Fibroblast of peridontal ligament (primary cell): ENCODE measurements at regions not wholly inside any gene's neighbourhood (a gene's known extent, or its start where the extent isn't known, plus 50 kb on each side); places are given as distances from the start of the nearest gene placed in this dataset.

Source experiments
- DNase-seq: peaks from one replicate; pipeline ENCODE4 v3.0.0-alpha.2; 2010; ENCODE audit errors: extremely low read depth

DNA sequence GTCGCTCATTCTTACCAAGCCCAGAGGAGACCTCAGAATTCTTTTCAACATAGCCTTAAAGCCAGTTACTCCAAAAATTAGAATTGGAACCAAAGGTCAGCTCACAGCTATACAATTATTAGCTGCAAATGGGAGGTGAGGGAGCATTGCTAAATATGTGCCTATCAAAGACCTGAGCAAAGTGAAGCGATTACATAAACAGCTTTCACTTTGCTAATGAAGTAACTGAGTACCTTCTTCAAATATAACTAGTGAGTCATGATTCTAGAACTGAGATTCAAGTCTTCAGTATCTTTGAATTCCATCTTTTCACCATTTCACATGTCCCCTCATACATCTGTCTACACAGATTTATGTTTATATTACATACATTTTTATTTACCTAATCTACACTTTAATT is 122.6 kb downstream of the P2RY1 start:
- DNase-seq, result no peak

DNA sequence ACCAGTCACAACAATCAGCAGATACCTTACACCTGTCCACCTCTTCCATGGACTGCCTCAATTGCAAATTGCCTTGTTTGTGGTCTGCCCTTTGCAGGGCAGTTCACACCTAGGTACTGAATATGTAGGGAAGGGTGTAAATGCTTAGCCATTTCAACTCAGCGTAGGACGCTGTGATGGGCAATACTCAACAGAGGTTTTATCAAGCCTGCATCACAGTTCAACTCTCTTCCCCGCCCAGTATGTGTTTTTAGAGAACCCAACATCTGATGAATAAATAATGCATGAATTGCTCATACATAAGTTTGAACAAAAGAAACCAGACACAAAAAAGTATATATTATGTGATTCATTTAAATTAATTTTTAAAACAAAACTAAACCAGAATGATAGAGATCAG is 124.4 kb downstream of the P2RY1 start:
- DNase-seq, result no peak

DNA sequence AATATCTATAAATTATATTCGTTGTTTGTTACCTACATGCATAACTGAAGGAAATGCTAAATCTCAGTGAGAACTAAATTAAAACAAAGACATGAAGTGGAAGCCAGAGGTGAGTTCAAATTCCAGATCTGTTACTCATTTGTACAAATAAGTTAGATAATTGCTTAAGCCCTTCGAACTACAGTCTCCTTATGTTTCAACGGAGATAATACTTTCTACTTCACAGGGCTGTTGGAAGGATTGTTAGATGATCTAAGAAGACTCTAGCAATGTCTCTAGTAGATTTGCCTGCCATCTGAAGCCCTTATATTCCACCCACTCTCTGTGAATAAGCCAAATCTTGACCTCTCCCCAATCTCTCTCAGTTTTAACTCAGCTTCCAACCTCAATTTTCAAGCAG is 125.8 kb downstream of the P2RY1 start:
- no peak for DNase-seq

DNA sequence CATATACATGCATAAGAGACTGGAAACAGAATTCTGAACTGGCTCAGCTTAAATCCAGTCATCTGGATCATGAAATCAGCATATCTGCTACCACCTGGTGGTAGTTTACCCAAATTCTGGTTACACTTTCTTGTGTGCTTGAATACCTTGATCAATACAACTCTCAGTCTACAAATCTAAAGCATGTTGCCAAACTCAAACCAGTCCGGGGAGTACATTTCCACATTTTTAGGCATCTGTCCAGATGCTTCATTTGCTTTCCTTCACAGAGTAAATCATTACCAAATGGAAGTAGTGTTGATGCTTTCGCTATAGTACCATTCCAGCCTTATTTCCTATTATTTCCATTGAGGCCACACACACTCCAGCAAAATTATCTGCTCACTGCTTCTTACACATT is 126.4 kb downstream of the P2RY1 start:
- peak; percentile 53 for DNase-seq

DNA sequence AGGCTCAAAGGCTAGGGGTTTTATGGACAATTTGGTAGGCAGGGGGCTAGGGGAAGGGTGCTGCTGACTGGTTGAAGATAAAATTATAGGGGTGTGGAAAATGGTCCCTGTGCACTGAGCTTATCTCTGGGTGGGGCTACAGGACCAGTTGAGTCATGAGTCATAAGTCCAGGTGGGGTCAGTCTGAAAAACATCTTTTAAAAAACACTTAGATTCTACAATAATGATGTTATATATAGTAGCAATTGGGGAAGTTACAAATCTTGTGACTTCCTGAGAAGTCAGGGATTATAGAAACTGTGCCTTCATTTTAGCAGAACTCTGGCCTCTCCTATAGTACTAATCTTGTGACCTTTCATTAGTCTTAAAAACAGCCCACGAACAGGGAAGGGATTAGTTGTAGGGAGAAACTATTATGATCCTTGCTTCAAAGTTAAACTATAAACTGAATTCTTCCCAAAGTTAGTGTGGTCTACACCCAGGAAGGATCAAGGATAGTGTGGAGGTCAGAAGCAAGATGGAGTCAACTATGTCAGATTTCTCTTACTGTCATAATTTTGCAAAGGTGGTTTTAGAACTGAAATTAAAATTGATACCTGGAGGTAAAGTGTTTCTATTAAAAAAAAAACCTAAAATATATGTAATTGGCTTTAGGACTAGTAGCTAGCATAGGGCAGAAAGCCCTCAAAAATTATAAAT is 130.1 kb downstream of the P2RY1 start:
- no peak for DNase-seq

DNA sequence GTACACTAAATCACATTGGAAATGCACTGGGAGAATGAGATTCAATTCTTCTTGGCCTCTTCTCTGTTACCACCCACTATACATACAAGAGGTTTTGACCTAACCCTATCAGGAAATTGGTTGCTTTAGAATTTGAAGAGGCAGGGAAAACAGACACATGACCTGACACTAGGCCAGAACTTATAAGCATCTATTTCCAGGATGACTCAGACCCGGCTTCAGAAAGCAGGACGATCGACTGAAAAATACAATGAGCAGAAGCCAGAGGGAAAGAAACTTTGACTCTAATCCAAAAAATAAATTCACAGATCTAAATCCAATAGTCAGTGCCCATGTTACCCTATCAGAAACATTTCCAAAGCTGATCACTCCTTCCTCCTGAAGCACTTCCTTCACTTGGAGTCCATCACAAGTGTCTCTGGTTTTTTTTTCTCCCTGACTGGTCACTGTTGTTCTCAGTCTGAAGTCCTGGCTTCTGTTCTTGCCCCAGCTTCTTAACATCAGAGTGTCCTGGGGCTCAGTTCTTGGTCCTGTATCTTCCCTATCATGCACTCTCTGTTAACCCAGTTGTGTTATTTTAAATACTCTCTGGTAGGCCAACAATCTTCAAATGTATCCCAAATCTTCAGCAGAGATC is 133.6 kb downstream of the P2RY1 start:
- peak; percentile 15 for DNase-seq

DNA sequence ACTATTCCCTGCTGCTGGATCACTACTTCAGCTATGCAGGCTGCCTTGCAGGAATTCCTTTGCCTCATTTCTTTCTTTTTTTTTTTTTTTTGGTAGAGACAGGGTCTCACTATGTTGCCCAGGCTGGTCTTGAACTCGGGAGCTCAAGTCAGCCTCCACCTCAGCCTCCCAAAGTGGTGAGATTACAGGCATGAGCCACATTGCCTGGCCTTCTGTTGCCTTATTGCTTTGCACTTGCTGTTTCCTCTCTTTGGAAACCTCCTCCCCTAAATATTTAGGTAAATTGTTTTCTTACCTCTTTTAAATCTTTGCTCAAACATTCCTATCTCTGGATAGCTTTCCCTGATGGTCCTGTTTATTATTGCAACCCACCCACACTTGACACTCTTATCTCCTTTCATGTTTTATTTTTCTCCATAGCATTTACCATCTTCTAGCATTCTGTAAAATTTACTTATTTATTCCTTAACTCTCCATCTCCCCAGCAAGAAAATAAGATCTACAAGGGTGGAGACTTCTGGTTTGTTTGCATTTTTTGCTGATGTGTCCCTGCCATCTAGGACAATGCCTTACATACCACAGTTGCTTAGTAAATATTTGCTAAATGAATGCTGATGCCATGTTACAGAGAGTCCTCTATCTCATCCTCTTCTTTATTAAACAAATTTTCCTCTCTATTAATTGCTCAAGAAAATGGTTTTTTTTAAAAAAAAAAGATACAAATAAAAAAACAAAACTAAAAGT is 134.8 kb downstream of the P2RY1 start:
- DNase-seq, result peak; percentile 7

DNA sequence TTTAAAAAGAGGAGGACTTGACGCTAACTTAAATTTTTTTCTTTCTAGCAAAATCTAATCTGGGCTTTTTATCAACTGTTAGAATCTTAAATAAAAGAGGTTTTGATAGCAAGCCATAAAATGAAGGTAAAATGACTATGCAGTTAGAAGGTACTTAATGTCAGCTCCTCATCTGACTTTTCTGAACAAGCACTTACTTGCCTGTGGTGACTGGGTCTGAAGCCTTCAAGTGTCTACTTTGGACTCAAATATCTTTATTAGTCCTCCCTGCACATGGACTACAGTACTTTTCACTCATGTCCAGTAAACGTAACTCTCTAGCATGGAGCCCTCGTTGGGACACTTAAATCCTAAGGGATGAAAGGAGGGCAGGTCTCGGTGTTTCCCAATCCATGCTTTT is 135.9 kb downstream of the P2RY1 start:
- DNase-seq, result no peak

DNA sequence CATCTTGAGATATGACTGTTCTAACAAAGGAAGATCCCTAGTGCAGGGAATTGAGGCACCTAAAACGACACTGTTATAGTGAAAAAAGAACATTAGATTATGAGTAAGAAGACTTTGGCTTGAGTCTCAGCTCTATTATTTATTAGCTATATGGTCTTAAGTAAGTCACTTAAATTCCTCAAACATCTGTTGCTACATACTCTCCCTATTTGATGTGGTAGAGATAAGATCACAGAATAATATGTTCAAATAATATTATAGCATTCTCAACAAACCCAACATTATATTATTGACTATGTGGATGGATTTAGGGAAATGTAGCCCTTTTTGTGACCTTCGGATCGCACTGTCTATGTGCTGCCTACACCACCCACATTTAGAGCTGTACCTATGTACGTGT is 136.9 kb downstream of the P2RY1 start:
- no peak for DNase-seq

DNA sequence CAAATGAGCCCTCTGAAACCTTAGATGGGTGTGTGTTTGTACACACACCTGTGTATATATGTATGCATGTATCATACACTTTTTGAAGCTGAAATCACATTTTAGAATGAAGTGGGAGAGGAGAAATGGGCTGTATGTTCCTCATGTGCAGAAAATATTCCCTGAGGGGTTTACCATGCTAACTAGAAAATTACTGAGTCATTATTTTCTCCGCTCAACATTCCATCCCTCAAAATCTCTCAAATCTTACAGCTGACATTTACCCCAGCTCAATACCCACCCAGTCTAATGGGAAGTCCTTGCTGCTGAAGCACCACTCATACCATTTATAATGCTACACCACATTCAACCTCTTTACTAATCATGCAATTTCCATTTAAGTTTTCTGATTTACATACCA is 138.6 kb downstream of the P2RY1 start:
- no peak for DNase-seq

DNA sequence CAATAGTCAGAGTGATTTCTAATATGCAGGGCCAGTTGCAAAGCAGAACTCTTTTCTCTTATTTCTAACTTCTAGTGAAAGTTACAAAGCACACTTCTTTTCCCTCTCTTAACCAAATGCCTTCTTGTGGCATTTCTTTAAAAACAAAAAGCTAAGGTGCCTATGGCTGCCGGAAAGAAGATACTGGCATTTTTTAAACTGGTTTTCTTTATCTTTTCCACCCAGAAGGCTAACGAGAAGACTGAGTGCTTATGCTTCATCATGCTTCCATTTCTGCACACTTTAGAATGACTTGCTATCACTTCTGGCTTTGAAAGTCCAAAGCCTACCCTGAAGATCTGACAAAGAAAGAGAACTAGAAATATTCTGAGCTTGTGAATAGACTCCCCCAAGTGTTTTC is 141.3 kb downstream of the P2RY1 start:
- no peak for DNase-seq

DNA sequence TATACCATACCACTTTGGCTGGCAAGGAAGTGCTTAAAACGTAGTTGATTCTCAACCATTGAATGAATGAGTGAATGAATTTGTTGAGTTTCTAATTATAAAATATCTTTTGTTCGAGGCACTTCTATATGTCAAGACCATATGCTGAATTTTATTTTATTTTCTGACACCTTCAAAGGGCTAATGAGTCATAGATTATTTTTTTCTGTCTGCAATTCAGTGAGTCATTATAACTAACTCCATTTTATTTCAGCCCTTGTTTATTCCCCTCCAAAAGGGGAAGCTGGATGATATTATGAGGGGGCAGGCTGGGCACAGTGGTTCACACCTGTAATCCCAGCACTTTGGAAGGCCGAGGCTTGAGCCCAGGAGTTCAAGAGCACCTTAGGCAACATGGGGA is 142.4 kb downstream of the P2RY1 start:
- no peak for DNase-seq

DNA sequence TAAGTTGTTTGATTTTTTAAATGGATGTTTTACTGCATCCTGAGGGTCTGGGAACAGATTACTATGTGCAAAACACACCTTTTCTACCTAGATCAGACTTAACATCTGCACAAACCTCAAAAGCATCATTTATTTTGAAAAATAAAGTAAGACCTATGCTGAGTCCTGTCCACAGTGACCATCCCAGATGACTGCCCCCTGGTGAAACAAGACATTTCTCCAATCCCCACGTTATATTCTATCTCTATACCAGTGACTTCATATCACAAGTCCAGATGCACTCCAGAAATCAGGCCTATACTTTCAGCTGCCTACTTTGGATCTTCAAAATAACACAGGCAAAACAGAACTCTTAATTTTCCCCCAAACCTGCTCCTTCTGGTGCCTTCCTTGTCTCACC is 143.2 kb downstream of the P2RY1 start:
- no peak for DNase-seq

DNA sequence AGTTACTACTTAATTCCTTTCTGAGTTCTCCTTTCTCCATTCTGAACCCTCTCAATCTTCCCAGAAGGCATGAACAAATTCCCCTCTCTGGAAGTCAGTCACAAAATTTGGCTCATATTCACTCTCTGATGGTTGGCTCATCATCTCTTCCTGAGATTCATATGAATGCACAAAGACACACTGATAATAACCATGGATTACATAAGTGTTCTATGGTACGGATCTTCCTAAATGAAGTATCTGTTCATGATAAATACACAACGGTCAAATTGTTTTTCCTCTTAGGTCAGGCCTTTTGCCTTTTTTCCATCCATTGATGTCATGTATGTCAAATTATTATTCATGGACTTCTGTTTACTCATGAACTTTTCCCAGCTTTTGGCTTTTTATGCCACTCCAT is 162.6 kb downstream of the P2RY1 start:
- no peak for DNase-seq

DNA sequence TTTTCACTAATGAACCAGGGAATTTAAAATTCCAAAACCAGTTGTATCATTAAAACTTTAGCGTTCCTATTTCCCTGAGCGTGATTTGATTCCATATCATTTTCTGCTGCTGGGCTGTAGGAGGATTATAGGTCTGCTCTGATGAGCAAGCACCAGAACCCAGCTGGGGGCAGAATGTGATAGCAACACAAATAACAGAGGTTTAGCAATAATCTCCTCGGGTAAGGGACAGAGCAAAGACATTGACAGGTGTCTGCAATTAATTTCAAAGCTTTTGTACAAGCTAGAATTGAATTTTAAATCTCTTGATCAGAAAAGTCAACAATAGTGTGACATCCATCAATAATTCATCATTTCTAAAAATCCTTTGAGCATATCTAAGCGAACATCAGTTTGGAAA is 163.4 kb upstream of the RAP2B start:
- no peak for DNase-seq

DNA sequence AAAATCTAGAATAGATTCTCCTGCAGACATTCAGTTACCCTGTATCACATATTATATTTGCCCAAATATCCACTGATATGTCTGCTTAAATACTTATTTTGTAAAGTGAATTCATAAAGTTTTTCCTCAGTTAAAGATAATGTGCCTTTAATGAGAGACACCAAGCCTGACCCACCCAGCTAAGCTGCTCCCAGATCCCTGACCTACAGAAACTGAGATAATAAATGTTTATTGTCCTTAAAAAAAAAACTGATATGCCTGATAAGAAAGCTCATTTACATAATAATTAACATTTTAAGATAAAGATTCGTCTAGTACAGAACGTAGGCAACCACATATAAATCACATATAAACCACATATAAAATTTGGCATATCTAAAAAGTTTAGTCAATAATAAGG is 161.7 kb upstream of the RAP2B start:
- no peak for DNase-seq

DNA sequence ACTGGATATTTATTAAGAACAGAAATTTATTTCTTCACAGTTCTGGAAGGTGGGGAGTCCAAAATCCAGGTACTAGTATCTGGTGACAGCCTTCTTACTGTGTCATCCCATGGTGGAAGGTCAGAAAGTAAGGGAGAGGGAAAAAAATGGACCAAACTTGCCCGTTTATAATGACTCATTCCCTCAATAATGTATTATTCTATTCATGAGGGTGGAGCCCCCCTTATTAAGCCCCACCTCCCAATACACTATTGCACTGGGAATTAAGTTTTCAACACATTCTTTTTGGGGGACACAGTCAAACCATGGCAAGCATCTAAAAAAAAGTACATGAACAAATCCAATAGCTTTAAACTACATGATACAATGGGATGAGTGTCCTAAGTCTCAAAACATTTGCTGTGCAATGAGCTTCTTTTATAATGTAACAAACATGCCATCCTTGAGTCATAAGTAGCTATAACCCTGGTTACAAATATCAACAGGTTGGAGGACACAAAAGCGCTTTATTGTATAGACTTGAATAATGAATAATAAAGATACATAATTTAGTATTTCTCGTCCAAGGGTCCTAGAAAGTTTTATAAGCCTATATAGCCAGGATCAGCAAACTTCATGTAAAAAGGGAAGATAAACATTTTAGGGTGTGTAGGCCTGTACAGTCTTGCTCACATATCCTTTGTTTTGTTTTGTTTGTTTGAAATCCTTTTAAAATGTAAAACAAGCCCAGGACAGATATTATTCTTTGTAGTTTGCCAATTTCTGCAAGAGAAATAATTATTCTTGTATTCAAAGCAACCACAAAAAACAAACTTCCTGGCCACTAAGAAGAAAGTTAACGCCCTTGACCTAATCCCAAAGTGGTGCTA is 160.6 kb upstream of the RAP2B start:
- no peak for DNase-seq

DNA sequence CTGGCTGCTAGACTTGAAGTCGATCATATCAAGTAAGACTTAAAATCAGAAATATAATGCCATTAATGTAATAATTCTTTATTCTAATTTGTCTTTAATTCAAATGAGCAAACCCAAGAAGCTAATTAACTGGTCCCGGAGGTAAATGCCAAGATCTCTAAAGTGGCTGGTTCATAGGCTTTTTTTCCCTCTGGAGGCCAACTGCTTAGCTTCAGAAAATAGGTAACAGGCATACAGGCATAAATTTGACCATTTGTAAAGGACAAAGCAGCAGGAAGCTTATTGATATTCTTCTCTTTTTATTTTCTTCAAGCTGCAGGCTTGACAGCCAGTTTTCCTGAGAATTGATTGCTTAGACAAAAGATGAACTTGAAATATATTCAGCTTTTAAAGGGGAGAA is 158.6 kb upstream of the RAP2B start:
- no peak for DNase-seq

DNA sequence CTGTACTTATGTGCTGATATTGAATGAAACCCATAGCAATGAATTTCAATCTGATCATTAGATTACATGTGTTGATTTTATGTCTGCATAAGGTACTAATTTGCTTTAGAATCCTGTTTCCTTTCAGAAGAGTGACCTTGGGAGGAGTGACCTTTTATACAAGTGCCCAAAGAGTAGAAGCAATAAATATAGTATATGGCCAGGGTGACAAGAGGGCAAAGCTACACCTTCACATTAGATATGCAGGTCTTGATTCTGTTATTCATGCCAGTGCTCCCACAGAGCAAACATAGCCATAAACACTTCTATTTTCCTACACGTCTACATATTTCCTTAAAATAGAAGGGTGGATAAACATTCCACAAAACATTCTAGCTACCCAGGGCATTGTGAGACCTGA is 158.2 kb upstream of the RAP2B start:
- no peak for DNase-seq

DNA sequence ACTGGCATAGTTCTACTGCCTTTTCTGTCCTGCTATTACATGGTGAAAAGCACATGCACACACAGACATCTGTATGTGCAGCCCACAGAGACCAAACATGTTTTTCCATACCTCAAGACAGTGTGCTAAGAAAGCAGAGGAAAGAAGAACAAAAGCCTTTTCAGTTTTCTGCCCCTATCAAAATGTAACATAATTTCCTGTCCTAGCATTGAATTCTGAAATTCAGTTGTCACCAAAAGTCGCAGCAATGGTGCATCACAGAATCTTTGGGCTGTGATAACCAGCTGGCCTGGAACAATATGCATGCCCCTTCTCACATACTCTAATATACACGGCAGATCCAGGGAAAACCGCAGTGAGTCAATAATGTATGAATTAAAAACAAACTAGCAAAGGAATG is 153.8 kb upstream of the RAP2B start:
- no peak for DNase-seq

DNA sequence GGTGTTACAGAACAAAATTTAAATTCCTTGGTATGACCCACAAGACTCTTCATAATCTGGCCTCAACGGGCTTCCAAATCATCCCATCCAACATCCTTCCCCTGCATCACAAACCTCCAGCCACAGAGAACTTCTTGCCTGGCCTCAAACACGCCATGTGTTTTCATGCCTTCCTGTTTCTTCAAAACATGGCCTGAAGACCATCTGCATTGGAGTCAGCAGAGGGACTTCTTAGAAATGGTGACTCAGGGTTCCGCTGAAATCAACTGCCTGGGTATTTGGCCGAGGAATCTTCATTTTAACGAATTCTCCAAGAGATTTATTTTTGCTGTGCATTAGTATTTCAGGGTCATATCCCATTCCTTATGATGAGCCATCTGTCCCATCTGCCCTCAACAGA is 138.1 kb upstream of the RAP2B start:
- DNase-seq, result no peak

DNA sequence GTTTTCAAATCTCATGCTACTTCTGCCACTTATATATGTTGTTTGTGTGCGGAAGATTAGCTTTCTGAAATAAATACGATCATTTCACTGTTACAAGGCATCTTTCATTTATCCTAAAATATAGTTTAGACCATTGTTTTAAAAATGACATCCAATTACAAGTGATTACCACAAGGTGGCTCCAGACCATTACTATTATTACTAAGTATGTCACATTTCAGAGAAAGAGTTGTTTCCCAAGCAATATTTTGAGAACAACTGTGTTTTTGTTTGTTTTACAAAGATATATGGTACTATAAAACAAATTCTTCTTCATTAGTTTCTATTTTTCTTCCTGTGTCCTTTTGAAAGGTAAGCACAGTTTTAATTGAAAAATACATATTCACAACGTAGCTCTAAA is 136.0 kb upstream of the RAP2B start:
- peak; percentile 75 for DNase-seq
